ENCODE measurements at regions not wholly inside any gene's neighbourhood (a gene's known extent, or its start where the extent isn't known, plus 50 kb on each side); places are given as distances from the start of the nearest gene placed in this dataset.

DNA sequence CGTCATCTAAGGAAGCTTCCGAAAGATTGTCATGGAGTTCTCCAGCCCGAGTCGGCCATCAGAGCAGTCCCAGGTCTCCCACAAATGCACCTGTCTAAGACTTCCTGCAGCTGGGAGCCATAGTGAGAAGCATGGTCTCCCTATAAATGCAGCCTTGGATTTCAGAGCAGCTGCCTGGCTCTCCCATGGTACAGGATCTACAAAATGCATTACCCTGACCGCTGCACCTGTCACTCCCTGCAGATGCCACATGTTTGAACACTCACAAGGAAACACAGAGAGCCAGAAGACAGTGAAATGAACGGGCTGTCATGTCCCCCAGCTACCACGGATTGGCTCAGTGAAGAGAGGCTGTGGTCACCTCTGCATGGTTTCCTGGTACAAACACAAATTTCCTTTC, 702.7 kb downstream of the MED13L start:
- DNase-seq (ENCODE audit: low spot score), result no peak

DNA sequence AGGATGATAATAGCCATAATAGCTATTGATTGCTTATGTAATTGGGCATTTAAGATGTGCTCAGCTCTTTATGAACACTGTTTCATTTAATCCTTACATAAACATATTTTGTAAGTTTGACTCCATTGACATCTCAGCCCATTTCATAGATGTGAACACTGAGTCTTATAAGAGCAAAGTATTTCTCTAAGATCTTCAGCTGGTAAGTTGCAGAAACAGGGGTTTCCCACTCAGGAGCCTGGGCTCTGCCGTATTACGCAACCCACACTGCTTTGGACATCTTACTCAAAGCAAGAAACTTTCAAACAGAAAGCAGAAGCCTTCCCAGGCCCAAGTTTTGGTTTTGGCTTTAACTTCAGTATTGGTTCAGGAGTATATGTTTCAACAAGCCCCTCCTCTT, 705.1 kb downstream of the MED13L start:
- no peak for DNase-seq (ENCODE audit: low spot score)

- DNase-seq (ENCODE audit: low spot score), result no peak
Measured at GRCh38 chr12:115571446-115571845, 706.0 kb downstream of the MED13L start.

DNA sequence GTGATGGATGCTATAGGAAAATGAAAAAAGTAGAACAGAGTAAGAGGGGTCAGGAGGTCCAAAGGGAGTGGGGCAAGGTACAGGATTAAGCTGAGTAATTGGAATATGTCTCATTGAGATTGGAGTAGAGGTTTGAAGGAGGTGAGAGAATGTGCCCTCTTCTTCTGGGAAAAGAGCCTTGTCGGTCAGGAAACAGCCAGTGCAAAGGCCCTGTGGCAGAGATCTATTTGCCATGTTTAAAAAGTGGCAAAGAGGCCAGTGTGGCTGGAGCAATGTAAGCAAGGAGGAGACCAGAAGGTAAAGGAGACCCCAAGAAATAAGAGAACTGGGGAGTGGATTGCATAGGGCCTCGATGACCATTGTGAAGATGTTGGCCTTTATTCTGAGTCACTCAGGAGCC, 706.5 kb downstream of the MED13L start:
- DNase-seq (ENCODE audit: low spot score), result no peak

DNA sequence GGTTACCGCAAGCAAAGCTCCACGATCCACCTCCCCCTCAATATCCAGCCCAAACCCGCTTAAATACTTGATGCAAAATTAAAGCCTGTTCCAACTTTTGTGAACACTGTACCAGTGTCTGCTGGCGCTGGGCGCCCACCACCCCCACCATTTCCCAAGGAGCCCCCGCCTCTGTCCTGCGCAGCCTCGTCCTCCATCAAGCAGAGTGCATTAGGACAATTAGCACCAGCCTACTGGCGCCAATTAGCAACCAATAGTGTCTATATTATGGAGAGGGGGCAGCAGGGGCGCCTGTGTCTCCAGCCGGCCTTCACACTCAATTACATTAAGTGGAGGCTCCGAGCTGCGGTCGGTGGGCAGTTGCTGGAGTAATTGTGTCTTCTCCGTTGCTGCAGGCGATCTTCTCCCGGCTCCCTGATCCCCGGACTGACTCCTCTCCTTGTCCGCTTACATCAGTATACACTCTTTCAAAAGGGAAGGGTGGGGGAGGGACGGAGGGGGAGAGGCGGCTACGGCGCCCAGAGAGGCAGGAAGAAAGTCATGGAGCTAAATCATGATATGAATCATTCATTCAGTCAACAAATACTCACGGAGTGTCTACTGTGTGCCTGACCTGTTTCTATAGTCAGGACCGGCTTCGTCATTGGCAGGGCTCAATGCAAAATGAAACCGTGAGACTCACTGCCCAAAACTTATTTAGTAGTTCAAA, 707.3 kb downstream of the MED13L start:
- DNase-seq (ENCODE audit: low spot score), result no peak

DNA sequence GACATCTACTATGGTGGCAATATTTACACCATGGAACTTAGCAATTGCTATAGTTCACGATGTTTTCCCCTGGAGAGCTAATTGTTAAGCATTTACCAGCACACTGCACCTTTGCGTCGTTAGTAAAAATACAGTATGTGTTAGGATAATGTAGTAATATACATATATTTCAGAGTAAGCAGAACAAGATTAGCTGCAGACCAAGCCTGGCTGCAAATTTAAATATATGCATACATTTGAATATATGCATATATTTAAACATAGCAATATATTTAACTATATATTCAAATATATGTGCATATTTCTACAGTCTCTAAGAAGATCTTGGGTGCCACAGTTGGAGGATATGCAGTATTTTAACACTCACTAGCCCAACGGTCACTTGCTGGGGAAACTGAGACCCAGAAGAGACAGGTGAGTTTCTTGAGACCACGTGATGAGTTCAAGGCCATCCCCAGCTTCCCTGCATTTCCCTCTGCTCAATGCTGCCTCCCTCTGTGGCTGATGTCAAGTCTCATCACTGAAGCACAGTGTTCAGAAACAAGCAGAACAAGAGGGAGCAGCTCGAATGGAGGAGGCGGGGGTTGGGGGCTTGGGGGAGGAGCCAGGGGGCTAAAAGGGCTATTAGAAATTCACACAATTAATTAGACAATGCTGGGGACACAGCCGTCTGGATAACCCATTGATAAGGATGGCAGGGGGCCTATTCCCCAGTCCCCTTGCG, 708.0 kb downstream of the MED13L start:
- no peak for DNase-seq (ENCODE audit: low spot score)

GRCh38 chr12:115558281-115558680, 719.2 kb downstream of the MED13L start:
- DNase-seq (ENCODE audit: low spot score), result no peak

DNA sequence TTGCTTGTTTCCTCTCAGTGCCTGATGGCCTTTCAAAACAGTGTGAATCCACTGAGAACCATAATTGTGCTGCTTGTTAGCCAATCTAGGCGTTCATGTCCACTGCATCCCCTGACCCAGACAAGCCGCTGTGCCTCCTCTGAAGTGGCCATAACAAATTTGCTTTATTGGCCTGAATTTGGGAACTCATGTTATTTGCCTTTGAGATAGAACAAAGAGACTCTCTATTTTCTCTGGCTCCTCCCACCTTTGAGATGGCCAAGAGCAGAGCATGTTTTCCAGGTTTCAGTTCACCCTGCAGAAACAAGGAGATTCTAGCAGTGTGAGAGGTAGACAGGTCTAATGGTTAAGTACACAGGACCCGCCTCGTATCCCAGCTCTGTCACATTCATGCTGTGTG, 723.9 kb downstream of the MED13L start:
- DNase-seq (ENCODE audit: low spot score), result no peak

DNA sequence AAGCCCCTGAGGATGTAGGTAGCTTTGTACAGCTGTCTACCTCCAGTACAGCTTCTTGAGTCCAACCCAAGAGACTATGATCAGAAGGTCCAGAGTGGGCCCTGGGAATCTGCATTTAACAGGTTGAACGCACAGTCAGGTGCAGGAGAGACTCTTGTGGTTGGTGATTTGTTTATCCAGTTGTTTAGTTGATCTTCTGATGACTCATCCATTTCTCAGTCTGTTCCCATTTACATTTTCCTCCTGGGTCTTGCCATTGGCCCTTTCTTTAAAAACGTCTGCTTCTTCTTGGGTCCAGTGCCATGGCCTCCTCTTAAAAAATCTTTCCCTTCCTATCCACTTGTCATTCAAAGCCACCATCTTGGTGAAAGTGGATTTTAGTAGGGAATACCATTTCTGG, 734.2 kb downstream of the MED13L start:
- DNase-seq (ENCODE audit: low spot score), result no peak

- DNase-seq (ENCODE audit: low spot score), result no peak
Measured at GRCh38 chr12:115542656-115543055, 734.8 kb downstream of the MED13L start.

DNA sequence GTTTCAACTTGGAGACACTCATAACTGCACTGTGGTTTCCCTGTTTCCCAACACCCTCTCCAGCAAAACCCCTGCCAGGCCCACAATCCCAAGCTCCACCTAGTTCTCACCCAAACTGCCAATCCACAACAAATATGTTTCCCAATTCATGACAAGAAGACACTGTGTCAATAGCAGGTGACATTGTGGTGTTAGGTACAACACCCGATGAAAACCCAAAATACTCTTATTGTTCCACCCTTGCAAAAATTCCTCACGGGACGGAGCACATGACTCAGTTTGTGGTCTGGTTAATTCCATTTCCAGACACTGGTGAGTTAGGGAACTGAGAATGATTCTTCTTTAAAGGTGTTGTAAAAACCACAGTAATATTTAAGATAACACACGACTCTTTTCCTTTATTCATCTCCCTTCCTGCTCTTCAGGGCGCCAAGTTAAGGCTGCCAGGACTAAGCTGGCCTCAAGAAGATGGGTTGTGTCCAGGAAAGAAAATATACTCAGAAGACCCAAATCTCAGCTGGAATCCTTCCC, 735.5 kb downstream of the MED13L start:
- DNase-seq (ENCODE audit: low spot score), result no peak

DNA sequence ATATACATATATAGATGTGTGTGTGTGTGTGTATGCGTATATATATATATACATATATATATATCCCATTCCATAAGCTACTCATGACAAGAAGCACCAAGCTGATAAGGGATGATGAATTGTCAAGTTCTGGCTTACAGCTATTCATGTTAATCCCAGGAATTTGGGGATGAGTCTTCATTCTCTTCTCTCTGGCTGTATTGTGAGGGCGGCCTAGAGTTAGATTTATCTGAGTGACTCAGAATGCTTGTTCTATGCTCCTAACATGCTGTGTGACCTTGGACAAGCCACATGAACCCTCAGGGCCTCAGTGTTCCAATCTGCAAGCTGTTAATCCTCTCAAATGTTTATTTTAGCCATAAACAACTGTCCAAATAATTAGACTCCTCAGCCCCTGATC, 749.0 kb downstream of the MED13L start:
- DNase-seq (ENCODE audit: low spot score), result no peak

DNA sequence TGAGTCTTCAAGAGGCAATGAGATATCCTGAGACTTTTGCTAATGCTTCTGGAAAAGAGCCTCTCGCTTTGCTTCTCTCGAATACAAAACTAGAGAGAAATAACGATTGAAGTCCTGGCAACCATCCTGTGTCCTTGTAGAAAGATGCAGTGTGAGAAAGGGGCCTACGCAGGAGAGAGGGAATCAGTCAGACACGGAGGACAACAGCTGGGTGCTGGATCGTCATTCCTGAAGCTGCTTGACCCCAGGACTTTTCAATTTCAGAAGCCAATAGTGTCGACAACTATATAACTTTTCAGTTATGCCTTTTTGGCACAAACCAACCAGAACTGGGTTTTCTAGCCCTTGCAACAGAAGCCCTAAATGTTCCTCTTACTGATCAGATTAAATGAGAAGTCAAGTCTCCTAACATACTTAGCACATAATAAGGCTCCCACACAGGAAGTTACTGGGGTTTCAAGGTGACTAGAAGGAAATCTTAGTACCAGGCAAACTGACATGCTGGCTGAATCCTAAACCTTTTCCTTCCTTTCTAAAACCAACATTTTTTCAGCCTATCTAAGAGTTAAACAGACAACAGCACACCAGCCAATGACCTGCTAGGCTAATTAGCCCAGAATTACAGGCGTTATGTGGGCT, 755.6 kb downstream of the MED13L start:
- no peak for DNase-seq (ENCODE audit: low spot score)

GRCh38 chr12:115519887-115520286, 757.6 kb downstream of the MED13L start:
- no peak for DNase-seq (ENCODE audit: low spot score)

DNA sequence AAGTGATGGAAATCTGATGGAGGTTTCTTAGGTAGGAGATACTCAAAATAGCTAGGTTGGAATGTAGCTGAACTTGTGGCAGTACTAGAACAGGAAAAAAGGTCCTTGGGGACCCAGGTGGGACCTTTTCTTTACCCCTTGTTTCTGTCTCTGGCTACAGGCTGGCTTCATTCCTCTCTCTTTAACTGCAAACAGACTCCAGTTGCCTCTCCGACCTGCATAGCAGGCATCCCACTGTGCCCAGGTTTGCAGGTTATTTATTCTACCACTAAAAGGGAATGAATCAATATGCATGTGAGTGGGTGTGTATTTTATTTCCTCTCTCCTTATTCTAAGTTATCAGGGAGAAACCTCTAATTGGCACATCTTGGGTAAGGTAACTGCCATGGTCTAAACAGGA, 758.1 kb downstream of the MED13L start:
- no peak for DNase-seq (ENCODE audit: low spot score)

- DNase-seq (ENCODE audit: low spot score), result no peak
Measured at GRCh38 chr12:115517913-115518312, 759.6 kb downstream of the MED13L start.

- no peak for DNase-seq (ENCODE audit: low spot score)
Measured at GRCh38 chr12:115511986-115512711, 765.3 kb downstream of the MED13L start.

DNA sequence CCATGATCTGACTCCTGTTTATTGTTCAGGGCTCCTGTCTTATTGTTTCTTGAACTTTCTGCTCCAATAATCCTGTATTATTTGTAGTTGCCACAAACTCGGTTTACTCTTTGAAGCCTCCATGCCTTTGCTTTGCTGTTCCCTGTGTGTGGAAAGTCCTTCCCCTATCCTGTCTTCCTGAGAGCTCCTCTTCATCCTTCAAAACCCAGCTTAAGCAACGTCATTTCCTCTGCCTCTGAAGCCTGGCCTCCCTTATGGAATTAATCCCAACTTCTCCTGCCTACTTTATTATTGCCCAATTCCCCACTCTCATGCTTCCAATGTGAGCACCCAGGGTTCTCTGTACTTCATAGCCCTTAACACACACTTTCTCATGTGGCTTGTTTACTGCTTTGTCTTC, 766.2 kb downstream of the MED13L start:
- DNase-seq (ENCODE audit: low spot score), result no peak

DNA sequence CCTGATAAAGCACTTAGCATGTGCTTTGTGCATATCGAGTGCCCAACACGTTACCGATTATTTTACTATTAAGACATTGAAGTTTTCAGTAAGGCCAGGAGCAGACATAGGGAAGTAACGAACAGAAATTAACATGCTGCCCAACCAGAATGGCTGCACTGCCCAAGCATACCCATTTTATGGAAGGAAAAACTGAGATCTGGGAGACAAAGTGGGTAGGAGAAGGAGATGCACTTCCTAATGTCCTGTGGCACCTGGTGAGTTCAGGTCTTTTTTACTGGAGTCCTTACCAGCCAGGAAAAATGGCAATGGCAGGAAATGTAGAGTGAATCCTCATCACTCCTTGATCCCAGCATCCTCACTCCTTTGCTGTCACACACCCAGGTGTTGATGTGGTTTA, 768.5 kb downstream of the MED13L start:
- no peak for DNase-seq (ENCODE audit: low spot score)

- DNase-seq (ENCODE audit: low spot score), result no peak
Measured at GRCh38 chr12:115507951-115508722, 769.4 kb downstream of the MED13L start.

DNA sequence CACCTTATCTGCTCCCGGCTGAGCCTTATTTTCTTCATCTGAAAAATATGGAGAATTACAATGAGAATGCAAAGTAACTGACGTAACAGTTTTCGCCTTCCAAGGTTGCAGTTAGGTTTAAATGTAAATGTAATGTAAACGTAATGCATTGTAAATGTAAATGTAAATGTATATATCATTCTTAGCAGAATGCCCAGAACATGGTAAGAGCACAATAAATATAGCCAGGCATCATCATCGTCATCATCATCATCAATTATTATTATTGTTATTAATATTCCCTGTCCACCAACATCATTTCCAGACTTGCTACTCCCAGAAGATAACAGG, 770.0 kb downstream of the MED13L start:
- no peak for DNase-seq (ENCODE audit: low spot score)
